LHCN-M2 (cell line): ENCODE measurements at regions not wholly inside any gene's neighbourhood (a gene's known extent, or its start where the extent isn't known, plus 50 kb on each side); places are given as distances from the start of the nearest gene placed in this dataset.

Experiments
- DNase-seq: peaks from one replicate; pipeline ENCODE4 v3.0.0-alpha.2; 2012; ENCODE audit warnings: low read depth

DNA sequence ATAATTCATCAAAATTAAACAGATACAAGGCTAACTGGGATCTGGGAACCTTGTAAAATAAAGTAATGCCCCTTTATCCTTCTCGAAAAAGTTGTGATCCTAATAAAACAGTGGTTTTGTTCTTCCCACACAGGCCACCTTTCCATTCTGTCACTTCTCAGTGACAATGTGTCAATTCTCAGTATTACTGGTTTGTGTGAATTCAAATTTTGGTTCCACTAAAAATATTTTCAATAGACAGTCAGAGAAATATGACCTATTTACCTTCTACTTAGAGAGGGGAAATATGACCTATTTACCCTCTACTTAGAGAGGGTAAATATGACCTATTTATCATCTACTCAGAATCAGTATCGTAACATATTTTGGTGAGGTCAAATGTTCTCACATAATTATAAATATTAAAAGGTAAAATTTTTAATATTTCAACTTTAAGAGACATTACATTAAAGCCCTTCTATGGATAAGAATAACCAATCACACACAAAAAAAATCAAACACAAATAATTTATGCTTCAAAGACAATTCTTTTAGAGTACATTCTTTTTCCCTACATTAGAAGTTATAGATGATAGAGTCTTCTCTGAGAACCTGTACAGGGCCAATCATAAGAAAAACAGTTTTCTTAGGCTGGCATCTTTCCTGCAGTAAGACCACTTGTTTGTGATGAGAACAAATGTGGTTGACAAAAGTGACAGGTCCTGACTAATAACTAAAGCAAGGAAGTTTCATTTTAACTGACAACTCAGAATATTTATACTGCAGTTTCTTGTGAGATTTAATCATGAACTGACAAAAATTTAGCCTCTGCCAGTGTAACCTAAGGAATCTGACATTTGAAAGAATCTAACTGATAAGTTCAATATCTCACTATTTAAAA is 323.3 kb downstream of the DIPK2A start:
- DNase-seq, result no peak

GRCh38 chr3:144295613-144296012 is 324.0 kb downstream of the DIPK2A start:
- DNase-seq, result no peak

GRCh38 chr3:144296808-144297207 is 325.2 kb downstream of the DIPK2A start:
- no peak for DNase-seq

DNA sequence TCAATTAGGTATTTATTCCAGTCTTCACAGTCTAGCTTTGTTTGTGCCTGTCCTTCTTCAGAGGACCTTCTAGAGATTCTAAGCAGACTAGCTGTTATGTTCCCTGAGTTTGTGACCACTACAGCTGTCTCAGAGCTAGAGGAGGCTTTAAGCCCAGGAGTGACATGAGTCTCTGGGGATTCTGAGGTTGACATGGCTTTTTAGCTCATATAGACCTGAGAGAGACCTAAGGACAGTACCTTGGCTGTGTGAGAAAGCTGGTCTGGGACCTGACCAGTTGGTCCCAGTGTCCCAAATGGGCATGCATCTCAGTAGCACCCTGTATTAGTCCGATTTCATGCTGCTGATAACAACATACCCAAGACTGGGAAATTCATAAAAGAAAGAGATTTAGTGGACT is 330.2 kb downstream of the DIPK2A start:
- DNase-seq, result no peak

- DNase-seq, result peak; percentile 13
Measured at GRCh38 chr3:144307951-144308350, 336.3 kb downstream of the DIPK2A start.

GRCh38 chr3:144308396-144308795 is 336.8 kb downstream of the DIPK2A start:
- no peak for DNase-seq

- no peak for DNase-seq
Measured at GRCh38 chr3:144312702-144313101, 341.1 kb downstream of the DIPK2A start.

DNA sequence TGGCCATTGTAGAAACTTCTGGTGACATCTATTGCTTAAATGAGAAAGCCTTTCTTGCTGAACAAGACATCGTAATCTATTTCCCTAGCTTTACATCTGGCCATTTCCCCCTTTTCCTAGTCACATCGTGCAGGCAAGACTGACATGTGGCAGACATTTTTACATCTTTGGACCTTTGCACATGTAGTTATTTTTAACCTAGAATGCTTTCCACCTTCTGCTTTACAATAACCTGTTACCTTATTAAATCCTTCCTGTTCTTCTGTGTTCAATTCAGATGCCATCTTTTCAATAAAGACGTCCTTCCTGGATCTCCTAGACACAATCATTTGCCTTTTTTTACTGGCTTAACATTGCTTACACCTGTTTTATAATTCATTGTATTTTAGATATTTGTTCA is 343.3 kb downstream of the DIPK2A start:
- no peak for DNase-seq

GRCh38 chr3:144317961-144318360 is 346.3 kb downstream of the DIPK2A start:
- DNase-seq, result no peak

DNA sequence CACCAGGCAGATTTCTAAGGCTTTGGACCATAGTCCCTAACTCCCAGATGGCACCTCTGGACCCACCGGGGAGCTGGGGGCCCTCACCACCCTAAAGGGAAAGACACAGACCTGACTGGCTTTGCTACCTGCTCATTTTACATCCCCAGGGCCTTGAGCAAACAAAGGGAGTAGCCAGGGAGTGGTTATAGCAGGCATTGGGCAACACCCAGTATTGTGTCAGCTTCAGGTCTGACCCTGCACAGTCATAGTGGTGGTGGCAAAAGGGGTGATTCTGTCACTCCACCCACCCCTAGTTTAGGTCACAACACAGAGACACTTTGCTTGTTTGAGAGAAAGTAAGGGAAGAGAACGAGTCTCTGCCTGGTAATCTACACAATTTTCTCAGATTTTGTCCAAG is 352.5 kb downstream of the DIPK2A start:
- no peak for DNase-seq

GRCh38 chr3:144332868-144333267 is 361.2 kb downstream of the DIPK2A start:
- no peak for DNase-seq

- peak; percentile 10 for DNase-seq
Measured at GRCh38 chr3:144341471-144341870, 369.8 kb downstream of the DIPK2A start.

- DNase-seq, result no peak
Measured at GRCh38 chr3:144343343-144343742, 371.7 kb downstream of the DIPK2A start.

GRCh38 chr3:144343777-144344176 is 372.2 kb downstream of the DIPK2A start:
- no peak for DNase-seq

DNA sequence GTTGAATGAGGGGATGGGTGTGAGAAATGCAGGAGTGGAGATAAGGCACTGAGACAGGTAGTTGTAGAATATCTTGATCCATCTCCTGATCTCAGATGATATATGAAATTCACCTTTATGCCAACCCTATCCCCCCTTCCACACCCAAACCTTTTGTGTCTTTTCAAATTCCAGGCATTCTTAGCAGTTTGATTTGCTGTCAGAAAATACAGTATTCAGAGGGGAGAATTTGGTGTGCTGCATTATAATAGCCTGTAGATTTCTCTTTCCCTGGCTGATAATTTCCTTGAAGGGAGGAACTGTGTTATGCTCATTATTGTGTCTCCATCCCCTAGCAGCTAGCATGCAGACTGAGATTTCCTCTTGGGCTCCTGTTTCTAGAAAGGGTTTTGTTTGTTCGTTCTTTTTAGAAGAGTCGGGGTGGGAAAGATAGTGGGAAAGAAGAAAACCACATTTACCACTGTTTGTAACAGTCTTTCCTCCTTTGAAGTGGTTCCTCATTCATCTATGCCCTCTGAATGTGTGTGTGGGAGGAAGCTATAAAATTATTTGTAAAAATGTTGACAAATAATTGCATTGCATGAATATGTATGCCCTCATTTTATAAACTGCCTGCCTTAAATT is 373.4 kb downstream of the DIPK2A start:
- no peak for DNase-seq

- DNase-seq, result no peak
Measured at GRCh38 chr3:144350125-144350524, 378.5 kb downstream of the DIPK2A start.

- DNase-seq, result no peak
Measured at GRCh38 chr3:144351011-144351410, 379.4 kb downstream of the DIPK2A start.

DNA sequence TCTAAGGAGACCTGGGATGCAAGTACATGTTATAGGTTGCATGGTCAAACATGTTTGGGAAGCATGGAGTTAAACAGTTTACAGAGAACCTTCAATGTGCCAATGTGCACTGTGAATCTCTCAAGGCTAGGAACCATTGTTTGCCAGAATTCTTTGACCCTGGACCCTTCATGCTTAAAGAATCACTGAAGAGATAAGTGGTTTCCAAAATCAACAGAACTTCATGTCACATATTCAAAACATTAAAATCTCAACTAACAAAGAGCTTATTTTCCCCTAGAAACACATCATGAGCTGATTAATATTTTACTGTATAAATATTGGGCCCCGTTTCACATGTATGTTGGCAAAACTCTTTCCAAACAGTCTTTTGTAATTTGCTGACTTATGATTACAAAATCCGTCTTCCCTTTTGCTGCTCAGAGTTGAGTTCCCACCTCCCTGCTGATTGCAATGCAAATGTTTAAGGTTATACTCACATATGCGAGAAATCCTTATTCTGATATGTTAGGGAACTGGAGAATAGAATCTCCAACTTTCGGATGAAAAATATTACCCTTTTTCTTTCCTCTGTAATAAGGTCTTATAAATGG is 380.2 kb downstream of the DIPK2A start:
- DNase-seq, result no peak

DNA sequence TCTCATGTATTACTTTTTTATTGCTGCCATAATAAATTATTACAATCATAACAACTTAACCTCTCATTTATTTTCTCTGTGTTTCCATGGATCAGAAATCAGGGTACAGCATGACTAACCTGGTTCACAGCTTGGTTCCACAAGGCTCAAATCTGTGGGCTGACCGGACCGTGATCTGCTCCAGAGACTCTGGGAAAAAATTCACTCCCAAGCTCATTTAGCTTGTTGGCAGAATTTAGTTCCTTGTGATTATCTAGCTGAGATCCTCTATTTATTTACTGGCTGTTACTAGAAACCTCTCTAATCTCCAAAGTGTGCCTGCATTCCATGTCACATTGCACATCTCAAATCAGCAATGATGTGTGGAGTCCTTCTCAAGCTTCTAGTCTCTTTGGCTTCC is 386.6 kb downstream of the DIPK2A start:
- DNase-seq, result no peak

DNA sequence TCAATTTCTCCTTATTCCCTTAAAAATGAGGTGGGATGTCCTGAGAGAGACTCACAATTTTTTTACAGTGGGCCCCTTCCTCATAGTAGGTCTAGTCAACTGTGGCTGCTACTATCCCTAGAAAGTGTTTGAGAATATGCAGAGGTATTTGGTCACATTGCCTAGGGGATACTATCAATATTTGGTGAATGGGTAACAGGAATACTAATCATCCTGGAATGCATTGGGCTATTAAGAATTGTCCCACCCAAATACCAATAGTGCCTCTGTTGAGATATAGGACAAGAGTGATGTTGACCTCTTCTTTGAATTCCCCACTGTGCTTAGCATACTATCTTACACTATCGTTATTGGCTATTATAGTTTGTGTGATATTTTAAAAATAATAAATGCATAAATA is 389.4 kb downstream of the DIPK2A start:
- no peak for DNase-seq

- peak; percentile 34 for DNase-seq
Measured at GRCh38 chr3:144362126-144362525, 390.5 kb downstream of the DIPK2A start.

- DNase-seq, result peak; percentile 19
Measured at GRCh38 chr3:144363856-144364255, 392.2 kb downstream of the DIPK2A start.

DNA sequence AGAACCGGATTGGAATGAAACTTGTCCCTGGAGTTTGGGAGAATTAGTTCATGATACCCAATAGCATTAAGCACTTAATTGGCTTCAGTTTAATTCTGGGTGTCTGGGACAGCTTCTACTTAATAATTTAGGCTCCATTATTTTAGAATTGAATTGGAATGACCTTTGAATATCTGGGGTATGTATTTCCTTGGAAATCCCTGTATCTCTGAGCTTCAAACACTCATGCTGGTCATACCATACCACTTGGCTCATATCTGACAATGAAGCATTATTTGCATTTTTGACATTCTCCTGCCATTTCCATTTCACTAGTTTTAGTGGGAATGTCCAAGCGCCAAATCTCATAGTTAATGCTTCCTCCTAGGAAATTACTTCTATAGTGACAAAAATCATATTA is 393.1 kb downstream of the DIPK2A start:
- no peak for DNase-seq
